Fibroblast of pulmonary artery (primary cell): ENCODE measurements at regions not wholly inside any gene's neighbourhood (a gene's known extent, or its start where the extent isn't known, plus 50 kb on each side); places are given as distances from the start of the nearest gene placed in this dataset.
"Not testable (repeated sequence)": the region's sequence is repeated elsewhere in the genome, so short reads cannot be mapped to it uniquely, and the experiment has no call there.

Source experiments
- DNase-seq: peaks from one replicate; pipeline ENCODE4 v3.0.0-alpha.2; 2010; ENCODE audit warnings: low read depth
- H3K4me3 ChIP-seq: replicated peaks from 2 replicates; pipeline ENCODE4 v1.5.1; 2011; ENCODE audit warnings: low read depth, mild to moderate bottlenecking, control low read depth, low read length, moderate library complexity
- CTCF ChIP-seq: IDR thresholded peaks from 2 replicates; pipeline ENCODE4 v1.5.1; 2011; ENCODE audit warnings: mild to moderate bottlenecking, control low read depth, low read length, inconsistent platforms; ENCODE audit errors: missing control alignments

- TF ChIP-seq CTCF = no peak
- no peak overlapping the region for H3K4me3 ChIP-seq
- DNase-seq = no peak
Measured at GRCh38 chr7:138214926-138215325, 138.7 kb downstream of the AKR1D1 start.

GRCh38 chr7:138220321-138220720 is 144.1 kb downstream of the AKR1D1 start:
- DNase-seq, H3K4me3 ChIP-seq: not testable (repeated sequence)

- H3K4me3 ChIP-seq, DNase-seq: not testable (repeated sequence)
Measured at GRCh38 chr7:138221388-138221787, 145.1 kb downstream of the AKR1D1 start.

- no peak overlapping the region for H3K4me3 ChIP-seq
- no peak for DNase-seq
- no peak for TF ChIP-seq CTCF
Measured at GRCh38 chr7:138223402-138223879, 147.2 kb downstream of the AKR1D1 start.

- peak; percentile 98 for DNase-seq
- no peak overlapping the region for H3K4me3 ChIP-seq
- TF ChIP-seq CTCF = no peak
Measured at GRCh38 chr7:138226001-138226476, 149.8 kb downstream of the AKR1D1 start.

- no peak for DNase-seq
- no peak overlapping the region for H3K4me3 ChIP-seq
- TF ChIP-seq CTCF = no peak
Measured at GRCh38 chr7:138226745-138227279, 150.6 kb downstream of the AKR1D1 start.

- no peak for TF ChIP-seq CTCF
- DNase-seq = no peak
- no peak overlapping the region for H3K4me3 ChIP-seq
Measured at GRCh38 chr7:138228119-138228518, 151.9 kb downstream of the AKR1D1 start.

GRCh38 chr7:138228769-138229168 is 152.5 kb downstream of the AKR1D1 start:
- no peak overlapping the region for H3K4me3 ChIP-seq
- TF ChIP-seq CTCF = no peak
- DNase-seq = no peak
